Smooth muscle cell (in vitro differentiated cells): ENCODE measurements at regions not wholly inside any gene's neighbourhood (a gene's known extent, or its start where the extent isn't known, plus 50 kb on each side); places are given as distances from the start of the nearest gene placed in this dataset.

Source experiments
- DNase-seq: peaks from one replicate; lab custom pipeline; 2025; ENCODE audit not compliant: unreplicated experiment; lab: John Stamatoyannopoulos, UW
- H2AFZ ChIP-seq: fragments of 200-600 bp; sonication (generic); 2 replicates; pipeline ENCODE4 v1.6.0; 2016; ENCODE audit warnings: antibody characterized with exemption, low read depth, mild to moderate bottlenecking
- H3F3A ChIP-seq: fragments of 200-600 bp; sonication (generic); 2 replicates; pipeline ENCODE4 v1.6.0; 2017; ENCODE audit warnings: antibody characterized with exemption, low read depth
- H3K27ac ChIP-seq: fragments of 200-600 bp; sonication (generic); 2 replicates; pipeline ENCODE4 v1.5.1; 2016; ENCODE audit warnings: low read depth, mild to moderate bottlenecking
- H3K27me3 ChIP-seq: fragments of 200-600 bp; sonication (generic); 2 replicates; pipeline ENCODE4 v1.6.1; 2016; ENCODE audit warnings: low read depth, mild to moderate bottlenecking
- H3K36me3 ChIP-seq: fragments of 200-600 bp; sonication (generic); 2 replicates; pipeline ENCODE4 v1.5.1; 2016; ENCODE audit warnings: low read depth
- H3K4me1 ChIP-seq: fragments of 200-600 bp; sonication (generic); 2 replicates; pipeline ENCODE4 v1.5.1; 2016; ENCODE audit warnings: low read depth
- H3K4me2 ChIP-seq: fragments of 200-600 bp; sonication (generic); 2 replicates; pipeline ENCODE4 v1.6.0; 2016; ENCODE audit warnings: mild to moderate bottlenecking
- H3K4me3 ChIP-seq: fragments of 200-600 bp; sonication (generic); 2 replicates; pipeline ENCODE4 v1.5.1; 2016; ENCODE audit warnings: mild to moderate bottlenecking
- H3K79me2 ChIP-seq: fragments of 200-600 bp; sonication (generic); 2 replicates; pipeline ENCODE4 v1.6.0; 2016; ENCODE audit warnings: low read depth, mild to moderate bottlenecking
- H3K9ac ChIP-seq: fragments of 200-600 bp; sonication (generic); 2 replicates; pipeline ENCODE4 v1.6.0; 2016; ENCODE audit warnings: low read depth
- H3K9me3 ChIP-seq: fragments of 200-600 bp; sonication (generic); replicated peaks from 2 replicates; pipeline ENCODE4 v1.5.1; 2016; ENCODE audit warnings: low read depth
- H4K20me1 ChIP-seq: fragments of 200-600 bp; sonication (generic); 2 replicates; pipeline ENCODE4 v1.6.0; 2016; ENCODE audit warnings: low read depth
- WGBS: methylation state at CpG from one replicate; pipeline ENCODE4 v1.1.7; 2016; ENCODE audit warnings: low lambda C conversion rate; 5-methylcytosine and 5-hydroxymethylcytosine counted together
- TF ChIP-seq, protein P1 (sequence below): fragments of 200-600 bp; sonication (generic); IDR thresholded peaks from 2 replicates; pipeline ENCODE4 v1.5.1; 2017; ENCODE audit warnings: borderline replicate concordance, mild to moderate bottlenecking, antibody characterized with exemption; ENCODE audit not compliant: insufficient read depth, poor library complexity, severe bottlenecking

DNA sequence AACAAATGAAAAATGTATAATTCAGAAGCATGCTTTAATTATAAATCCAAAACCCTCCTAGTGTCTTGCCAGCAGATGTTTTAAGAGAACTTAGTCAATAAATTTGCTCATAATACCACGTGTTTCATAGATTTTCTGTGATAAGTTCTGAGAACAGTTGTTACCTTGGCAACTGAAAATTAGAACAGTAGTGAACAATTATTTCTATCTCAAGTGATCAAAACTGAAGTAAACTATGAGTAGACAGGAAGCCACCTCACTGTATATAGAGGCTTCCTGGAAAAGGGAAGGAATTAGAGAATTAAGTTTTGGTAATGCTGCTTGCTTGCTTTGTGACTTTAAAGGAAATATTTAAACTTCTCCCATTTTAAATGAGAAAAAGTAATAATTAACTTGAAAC is 266.0 kb upstream of the ANO3 start:
- H3K4me3 ChIP-seq: no peak overlapping the region
- TF ChIP-seq, protein P1, sequence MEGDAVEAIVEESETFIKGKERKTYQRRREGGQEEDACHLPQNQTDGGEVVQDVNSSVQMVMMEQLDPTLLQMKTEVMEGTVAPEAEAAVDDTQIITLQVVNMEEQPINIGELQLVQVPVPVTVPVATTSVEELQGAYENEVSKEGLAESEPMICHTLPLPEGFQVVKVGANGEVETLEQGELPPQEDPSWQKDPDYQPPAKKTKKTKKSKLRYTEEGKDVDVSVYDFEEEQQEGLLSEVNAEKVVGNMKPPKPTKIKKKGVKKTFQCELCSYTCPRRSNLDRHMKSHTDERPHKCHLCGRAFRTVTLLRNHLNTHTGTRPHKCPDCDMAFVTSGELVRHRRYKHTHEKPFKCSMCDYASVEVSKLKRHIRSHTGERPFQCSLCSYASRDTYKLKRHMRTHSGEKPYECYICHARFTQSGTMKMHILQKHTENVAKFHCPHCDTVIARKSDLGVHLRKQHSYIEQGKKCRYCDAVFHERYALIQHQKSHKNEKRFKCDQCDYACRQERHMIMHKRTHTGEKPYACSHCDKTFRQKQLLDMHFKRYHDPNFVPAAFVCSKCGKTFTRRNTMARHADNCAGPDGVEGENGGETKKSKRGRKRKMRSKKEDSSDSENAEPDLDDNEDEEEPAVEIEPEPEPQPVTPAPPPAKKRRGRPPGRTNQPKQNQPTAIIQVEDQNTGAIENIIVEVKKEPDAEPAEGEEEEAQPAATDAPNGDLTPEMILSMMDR: no peak
- H3K36me3 ChIP-seq: no peaks in the 10 kb centered on the region
- no peaks in the 10 kb centered on the region for H3K79me2 ChIP-seq
- H3K27me3 ChIP-seq: no peaks in the 10 kb centered on the region
- H3K27ac ChIP-seq: no peak overlapping the region
- DNase-seq: no peak
- WGBS: 84% methylated on average over 1 of the region's 1 CpG
- H4K20me1 ChIP-seq: no peaks in the 10 kb centered on the region
- no peaks in the 10 kb centered on the region for H3F3A ChIP-seq
- H3K4me2 ChIP-seq: no peak overlapping the region
- no peaks in the 10 kb centered on the region for H3K9me3 ChIP-seq
- no peak overlapping the region for H2AFZ ChIP-seq
- no peaks in the 10 kb centered on the region for H3K4me1 ChIP-seq
- H3K9ac ChIP-seq: no peak overlapping the region

DNA sequence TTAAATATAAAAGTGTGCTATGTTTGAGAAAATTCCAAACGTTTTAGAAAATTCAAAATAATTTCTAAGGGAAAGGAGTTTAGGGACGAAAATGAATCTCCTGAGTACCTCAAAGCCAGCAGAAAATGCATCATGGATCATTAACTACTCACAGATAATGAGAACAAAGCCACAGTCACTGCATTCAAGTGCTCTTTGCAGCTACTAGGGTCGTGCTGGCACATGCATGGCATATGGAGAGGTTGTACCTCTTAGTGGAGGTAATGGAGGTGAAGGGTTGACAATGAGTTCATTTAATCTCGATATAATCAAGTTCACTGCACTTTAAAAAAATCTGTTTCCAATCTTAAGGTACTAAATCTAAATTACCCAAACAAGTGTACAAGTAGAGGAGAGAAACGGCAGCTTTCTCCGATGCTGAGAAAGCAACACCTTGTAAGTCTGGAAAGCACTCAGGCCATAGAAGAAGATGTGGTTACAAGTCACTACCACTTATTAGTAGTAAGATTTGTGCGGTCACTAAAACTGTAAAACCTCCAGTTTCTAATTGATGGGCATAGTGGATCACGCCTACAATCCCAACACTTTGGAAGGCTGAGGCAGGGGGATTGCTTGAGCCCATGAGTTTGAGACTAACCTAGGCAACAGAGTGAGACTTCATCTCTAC is 261.1 kb upstream of the ANO3 start:
- no peaks in the 10 kb centered on the region for H3F3A ChIP-seq
- no peak overlapping the region for H3K27ac ChIP-seq
- no peak for DNase-seq
- H3K4me3 ChIP-seq: no peak overlapping the region
- no peaks in the 10 kb centered on the region for H3K27me3 ChIP-seq
- no peaks in the 10 kb centered on the region for H3K36me3 ChIP-seq
- 86% methylated on average over 8 of the region's 8 CpGs for WGBS
- TF ChIP-seq, protein P1: no peak
- H3K79me2 ChIP-seq: no peaks in the 10 kb centered on the region
- no peaks in the 10 kb centered on the region for H3K9me3 ChIP-seq
- H3K9ac ChIP-seq: no peak overlapping the region
- no peaks in the 10 kb centered on the region for H3K4me1 ChIP-seq
- no peak overlapping the region for H3K4me2 ChIP-seq
- H2AFZ ChIP-seq: no peak overlapping the region
- H4K20me1 ChIP-seq: no peaks in the 10 kb centered on the region

DNA sequence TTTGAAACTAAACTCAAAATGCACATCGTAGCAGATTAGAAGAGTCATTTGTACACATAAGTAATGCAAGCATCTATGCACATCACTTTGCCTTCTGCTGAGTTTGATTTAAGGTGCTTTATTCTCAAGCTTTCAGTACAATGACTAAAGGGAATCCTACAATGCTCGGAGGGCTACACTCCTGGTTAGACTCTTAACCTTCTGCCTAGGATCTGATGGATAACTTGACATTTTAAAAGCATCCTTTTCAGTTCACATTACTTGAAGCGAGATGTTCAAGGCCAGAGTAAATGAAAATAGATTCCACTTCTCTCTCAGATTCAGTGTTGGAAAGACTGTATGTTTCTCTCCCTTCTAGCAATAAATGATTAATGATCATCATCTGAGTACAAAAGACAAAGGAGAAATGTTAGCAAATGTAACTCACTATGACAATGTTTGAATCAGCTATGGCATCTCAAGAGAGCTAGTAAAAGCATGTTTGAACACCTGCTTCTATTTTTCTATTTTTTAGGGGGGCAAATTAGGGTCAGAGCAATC is 259.2 kb upstream of the ANO3 start:
- no peak overlapping the region for H3K4me3 ChIP-seq
- DNase-seq: no peak
- no peaks in the 10 kb centered on the region for H3F3A ChIP-seq
- H3K27ac ChIP-seq: no peak overlapping the region
- TF ChIP-seq, protein P1: no peak
- 90% methylated on average over 3 of the region's 3 CpGs for WGBS
- H2AFZ ChIP-seq: no peak overlapping the region
- no peaks in the 10 kb centered on the region for H3K27me3 ChIP-seq
- no peak overlapping the region for H3K9ac ChIP-seq
- H3K4me2 ChIP-seq: no peak overlapping the region
- H3K36me3 ChIP-seq: no peaks in the 10 kb centered on the region
- H3K4me1 ChIP-seq: no peaks in the 10 kb centered on the region
- H4K20me1 ChIP-seq: no peaks in the 10 kb centered on the region
- no peaks in the 10 kb centered on the region for H3K9me3 ChIP-seq
- H3K79me2 ChIP-seq: no peaks in the 10 kb centered on the region

DNA sequence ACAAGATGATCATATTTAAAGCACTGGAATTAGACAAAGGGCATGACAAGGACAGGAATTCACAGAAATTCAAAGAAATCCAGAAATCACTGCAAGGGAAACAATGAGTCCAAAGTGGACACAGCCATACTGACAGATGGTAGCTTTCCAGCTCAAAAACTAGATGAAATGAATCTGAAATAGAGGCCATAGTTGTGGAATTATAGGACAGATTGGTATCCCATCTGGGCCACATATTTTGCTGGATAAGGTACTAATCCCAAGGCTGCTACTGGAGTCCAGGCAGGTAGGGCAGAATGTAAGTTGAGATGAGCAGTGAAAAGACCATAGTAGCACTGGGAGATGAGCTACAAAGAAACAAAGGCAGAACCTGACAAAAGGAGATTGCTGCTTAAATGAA is 258.3 kb upstream of the ANO3 start:
- H3K4me3 ChIP-seq: no peak overlapping the region
- no peaks in the 10 kb centered on the region for H3K9me3 ChIP-seq
- H3K27me3 ChIP-seq: no peaks in the 10 kb centered on the region
- H3K27ac ChIP-seq: no peak overlapping the region
- TF ChIP-seq, protein P1: no peak
- no peaks in the 10 kb centered on the region for H3K4me1 ChIP-seq
- H3K79me2 ChIP-seq: no peaks in the 10 kb centered on the region
- no peak overlapping the region for H3K9ac ChIP-seq
- no peaks in the 10 kb centered on the region for H4K20me1 ChIP-seq
- H3F3A ChIP-seq: no peaks in the 10 kb centered on the region
- H2AFZ ChIP-seq: no peak overlapping the region
- H3K4me2 ChIP-seq: no peak overlapping the region
- DNase-seq: no peak
- H3K36me3 ChIP-seq: no peaks in the 10 kb centered on the region
